Type B pancreatic cell (in vitro differentiated cells): ENCODE measurements at regions not wholly inside any gene's neighbourhood (a gene's known extent, or its start where the extent isn't known, plus 50 kb on each side); places are given as distances from the start of the nearest gene placed in this dataset.
A peak's percentile ranks its signal among the peaks of the same experiment; 100 is the strongest.

Experiments
- DNase-seq: peaks from one replicate; pipeline ENCODE4 v3.0.0; 2021; ENCODE audit warnings: mixed read lengths; ENCODE audit not compliant: unreplicated experiment; ENCODE audit errors: extremely low spot score
- H3K27ac Mint-ChIP-seq: 2 replicates; pipeline ENCODE4 v1.8.0; 2021; ENCODE audit warnings: mild to moderate bottlenecking, mixed read lengths
- H3K27me3 Mint-ChIP-seq: 2 replicates; pipeline ENCODE4 v1.8.0; 2021; ENCODE audit warnings: mixed read lengths
- H3K36me3 Mint-ChIP-seq: 2 replicates; pipeline ENCODE4 v1.8.0; 2021; ENCODE audit warnings: mixed read lengths
- H3K4me1 Mint-ChIP-seq: one replicate; pipeline ENCODE4 v1.8.0; 2021; ENCODE audit warnings: mixed read lengths; ENCODE audit not compliant: unreplicated experiment
- H3K4me3 Mint-ChIP-seq: 2 replicates; pipeline ENCODE4 v1.8.0; 2021; ENCODE audit warnings: mild to moderate bottlenecking, mixed read lengths
- H3K9me3 Mint-ChIP-seq: 2 replicates; pipeline ENCODE4 v1.8.0; 2021; ENCODE audit warnings: mixed read lengths
- TF ChIP-seq, protein P1 (sequence below): fragments of 200-600 bp; sonication (generic); conservative IDR thresholded peaks from 2 replicates; pipeline ENCODE4 v1.5.0; 2021; ENCODE audit warnings: antibody characterized with exemption, mild to moderate bottlenecking

DNA sequence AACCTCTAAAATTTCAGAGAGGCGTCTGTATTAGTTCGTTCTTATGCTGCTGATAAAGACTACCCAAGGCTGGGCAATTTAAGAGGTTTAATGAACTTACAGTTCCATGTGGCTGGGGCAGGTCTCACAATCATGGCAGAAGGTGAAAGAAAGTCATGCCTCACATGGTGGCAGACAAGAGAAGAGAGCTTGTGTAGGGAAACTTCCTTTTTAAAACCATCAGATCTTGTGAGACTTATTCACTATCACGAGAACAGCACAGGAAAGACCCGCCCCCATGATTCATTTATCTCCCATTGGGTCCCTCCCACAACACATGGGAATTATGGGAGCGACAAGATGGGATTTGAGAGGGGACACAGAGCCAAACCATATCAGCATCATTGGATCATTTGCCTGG is 183.2 kb upstream of the SIX2 start:
- Mint-ChIP-seq H3K27ac (no peak overlapping the region), H3K9me3 (no peaks in the 10 kb centered on the region), H3K4me3 (no peak overlapping the region), H3K36me3 (no peaks in the 10 kb centered on the region), H3K4me1 (peaks cover 9% of the 10 kb centered on the region), H3K27me3 (peaks cover 44% of the 10 kb centered on the region)
- TF ChIP-seq, protein P1, sequence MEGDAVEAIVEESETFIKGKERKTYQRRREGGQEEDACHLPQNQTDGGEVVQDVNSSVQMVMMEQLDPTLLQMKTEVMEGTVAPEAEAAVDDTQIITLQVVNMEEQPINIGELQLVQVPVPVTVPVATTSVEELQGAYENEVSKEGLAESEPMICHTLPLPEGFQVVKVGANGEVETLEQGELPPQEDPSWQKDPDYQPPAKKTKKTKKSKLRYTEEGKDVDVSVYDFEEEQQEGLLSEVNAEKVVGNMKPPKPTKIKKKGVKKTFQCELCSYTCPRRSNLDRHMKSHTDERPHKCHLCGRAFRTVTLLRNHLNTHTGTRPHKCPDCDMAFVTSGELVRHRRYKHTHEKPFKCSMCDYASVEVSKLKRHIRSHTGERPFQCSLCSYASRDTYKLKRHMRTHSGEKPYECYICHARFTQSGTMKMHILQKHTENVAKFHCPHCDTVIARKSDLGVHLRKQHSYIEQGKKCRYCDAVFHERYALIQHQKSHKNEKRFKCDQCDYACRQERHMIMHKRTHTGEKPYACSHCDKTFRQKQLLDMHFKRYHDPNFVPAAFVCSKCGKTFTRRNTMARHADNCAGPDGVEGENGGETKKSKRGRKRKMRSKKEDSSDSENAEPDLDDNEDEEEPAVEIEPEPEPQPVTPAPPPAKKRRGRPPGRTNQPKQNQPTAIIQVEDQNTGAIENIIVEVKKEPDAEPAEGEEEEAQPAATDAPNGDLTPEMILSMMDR, result no peak
- DNase-seq, result no peak

DNA sequence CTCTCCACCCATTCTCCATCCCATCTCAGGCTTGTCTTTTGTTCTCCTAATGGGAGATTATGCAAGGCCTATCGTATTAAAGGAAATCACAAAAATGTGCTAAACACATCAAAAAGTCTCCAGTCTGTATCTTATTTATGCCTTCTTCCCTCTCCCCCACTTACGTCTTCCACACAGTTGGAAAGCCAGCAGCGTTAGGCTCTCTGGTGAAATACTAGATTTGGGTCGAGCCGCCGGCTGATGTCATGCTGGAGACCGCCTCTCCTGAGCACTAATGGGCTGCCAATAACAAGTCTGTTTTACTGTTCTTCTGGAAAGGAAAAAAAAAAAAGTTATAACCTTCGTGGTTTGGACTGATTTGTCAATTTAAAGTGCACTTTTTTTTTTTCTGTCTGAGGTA is 182.7 kb upstream of the SIX2 start:
- DNase-seq, result no peak
- H3K4me3 Mint-ChIP-seq, result peak overlapping the region; percentile 61

DNA sequence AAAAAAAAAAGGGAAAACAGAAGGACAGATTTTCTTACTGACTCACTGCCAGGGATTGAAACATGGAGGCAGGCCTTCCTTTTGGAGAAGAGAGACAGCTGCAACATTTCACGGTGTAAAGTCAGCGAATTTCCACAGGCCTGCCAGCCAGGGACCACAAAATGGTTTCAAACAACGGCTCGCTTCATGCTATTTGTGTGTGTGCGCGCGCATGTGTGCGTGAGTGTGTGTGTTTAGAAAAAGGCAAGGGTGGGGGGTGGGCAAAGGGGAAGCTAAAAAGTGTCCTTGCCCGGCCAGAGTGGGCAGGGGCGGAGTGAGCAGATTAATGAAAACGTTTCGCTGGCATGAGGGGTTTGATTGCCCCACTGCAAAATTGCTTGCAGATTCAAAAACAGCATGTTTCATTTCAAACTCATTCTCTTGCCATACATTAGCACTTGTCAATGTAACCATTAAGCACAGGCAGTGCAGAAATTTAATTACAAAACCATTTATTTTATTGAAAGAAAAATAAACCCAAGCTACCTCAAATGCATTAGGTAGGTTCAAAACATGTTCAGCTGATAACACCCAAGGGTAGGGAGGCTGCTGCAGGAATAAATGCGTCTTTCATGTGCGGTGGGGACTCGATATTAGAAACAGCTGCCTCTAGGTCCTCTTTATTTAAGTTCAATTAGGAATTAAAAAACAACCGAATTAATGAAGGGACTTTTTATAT is 182.1 kb upstream of the SIX2 start:
- Mint-ChIP-seq H3K4me1 (peaks cover 9% of the 10 kb centered on the region), H3K27me3 (peaks cover 46% of the 10 kb centered on the region), H3K36me3 (no peaks in the 10 kb centered on the region), H3K4me3 (peak overlapping the region; percentile 16), H3K27ac (no peak overlapping the region), H3K9me3 (no peaks in the 10 kb centered on the region)
- DNase-seq, result no peak
- TF ChIP-seq, protein P1, result no peak

More for the DNA sequence above, 182.7 kb upstream of the SIX2 start:
- H3K4me1 Mint-ChIP-seq, result peaks cover 9% of the 10 kb centered on the region
- peaks cover 46% of the 10 kb centered on the region for H3K27me3 Mint-ChIP-seq
- TF ChIP-seq, protein P1, result no peak
- no peak overlapping the region for H3K27ac Mint-ChIP-seq
- H3K9me3 Mint-ChIP-seq, result no peaks in the 10 kb centered on the region
- H3K36me3 Mint-ChIP-seq, result no peaks in the 10 kb centered on the region

DNA sequence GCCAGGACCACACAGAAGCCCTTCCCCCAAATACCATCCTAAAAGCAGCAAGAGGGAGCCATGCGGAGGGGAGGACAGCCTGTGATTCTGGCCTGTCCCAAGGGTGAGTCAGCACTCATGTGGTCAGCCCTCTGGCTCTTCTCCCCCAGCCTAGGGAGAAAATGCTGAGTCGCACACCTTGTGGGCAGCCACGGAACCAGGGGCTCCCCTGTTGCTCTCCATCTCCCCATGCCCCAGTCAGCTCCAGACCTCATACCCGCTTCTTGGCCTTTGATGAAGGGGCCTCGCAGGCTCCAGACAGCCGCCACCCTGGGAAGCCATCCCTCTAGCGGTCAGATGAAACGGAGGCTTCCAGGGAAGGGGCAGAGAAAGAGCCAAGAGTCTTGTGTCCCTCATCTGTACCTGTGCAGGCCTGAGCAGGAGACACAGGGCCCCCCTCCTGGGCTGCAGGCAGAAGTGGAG is 181.3 kb upstream of the SIX2 start:
- Mint-ChIP-seq H3K27ac (no peak overlapping the region), H3K27me3 (peaks cover 52% of the 10 kb centered on the region), H3K36me3 (no peaks in the 10 kb centered on the region), H3K4me3 (no peak overlapping the region), H3K9me3 (no peaks in the 10 kb centered on the region), H3K4me1 (peaks cover 9% of the 10 kb centered on the region)
- DNase-seq, result no peak
- TF ChIP-seq, protein P1, result no peak

DNA sequence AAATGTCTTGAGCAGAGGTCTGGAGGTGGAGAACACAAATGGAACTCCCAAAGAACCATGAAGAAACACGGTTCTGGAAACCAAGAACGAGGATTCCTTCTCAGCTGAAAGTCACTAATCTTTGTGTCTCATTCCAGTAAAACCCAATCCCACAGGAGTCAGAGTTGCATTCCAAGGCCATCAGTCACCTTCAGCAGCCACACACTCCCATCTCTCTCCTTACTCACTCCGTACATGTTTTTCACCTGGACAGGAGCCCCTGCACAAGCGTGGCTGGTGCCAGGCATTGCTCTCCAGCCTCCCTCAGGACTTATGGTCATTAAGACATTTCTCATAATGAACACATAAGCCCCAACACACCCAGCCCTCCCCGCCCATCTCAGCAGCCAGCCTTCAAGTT is 175.4 kb upstream of the SIX2 start:
- no peak for DNase-seq
- no peaks in the 10 kb centered on the region for H3K36me3 Mint-ChIP-seq
- H3K27ac Mint-ChIP-seq, result no peak overlapping the region
- TF ChIP-seq, protein P1, result no peak
- H3K4me3 Mint-ChIP-seq, result no peak overlapping the region
- H3K27me3 Mint-ChIP-seq, result peaks cover 52% of the 10 kb centered on the region
- no peaks in the 10 kb centered on the region for H3K9me3 Mint-ChIP-seq
- no peaks in the 10 kb centered on the region for H3K4me1 Mint-ChIP-seq
